LoVo (cell line): ENCODE measurements at regions not wholly inside any gene's neighbourhood (a gene's known extent, or its start where the extent isn't known, plus 50 kb on each side); places are given as distances from the start of the nearest gene placed in this dataset.
"Not testable (repeated sequence)": the region's sequence is repeated elsewhere in the genome, so short reads cannot be mapped to it uniquely, and the experiment has no call there.

Experiments used
- DNase-seq: peaks from one replicate; pipeline ENCODE4 v3.0.0-alpha.2; 2016; ENCODE audit warnings: low spot score

GRCh38 chr2:91571239-91571923 is 2879.9 kb downstream of the RPIA start:
- DNase-seq, result not testable (repeated sequence)

GRCh38 chr2:91573018-91573417 is 2881.5 kb downstream of the RPIA start:
- not testable (repeated sequence) for DNase-seq

DNA sequence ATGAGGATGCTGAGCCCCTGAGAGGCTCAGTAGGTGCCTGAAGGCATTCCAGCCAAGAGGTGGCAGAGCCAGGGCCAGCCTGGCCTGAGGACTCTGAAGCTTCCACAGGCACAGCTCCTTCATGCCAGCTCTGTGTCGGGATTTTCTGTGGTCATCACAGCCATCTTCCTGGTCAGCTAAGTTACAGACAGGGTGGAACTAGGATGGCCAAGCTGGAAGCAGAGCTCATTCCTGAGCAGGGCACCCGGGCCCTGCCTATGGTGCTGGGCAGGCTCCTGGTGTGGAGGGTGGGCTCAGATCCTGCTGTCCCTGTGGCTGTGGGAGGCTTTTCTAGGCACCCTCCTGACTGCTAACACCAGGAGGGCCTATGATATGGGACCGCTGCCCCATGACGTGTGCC is 2882.3 kb downstream of the RPIA start:
- not testable (repeated sequence) for DNase-seq

DNA sequence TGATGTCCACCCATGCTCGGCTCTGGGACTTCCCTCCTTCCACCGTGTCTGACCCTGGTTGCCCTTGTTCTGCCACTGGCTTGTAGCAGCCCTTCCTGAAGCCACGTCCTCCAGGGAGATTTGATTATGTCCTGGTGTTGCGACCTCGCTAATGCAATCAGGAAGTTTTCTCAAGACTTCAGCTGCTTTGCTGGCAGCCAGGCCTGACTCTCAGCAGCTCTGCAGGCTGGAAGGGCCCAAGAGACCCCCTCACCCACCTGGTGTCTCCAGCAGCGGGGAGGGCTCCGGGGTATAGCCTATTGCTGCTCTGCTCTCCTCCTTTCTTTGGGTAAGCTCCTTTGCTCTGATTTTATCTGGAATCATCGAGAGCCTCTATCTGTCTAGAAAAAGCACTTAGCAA is 2882.8 kb downstream of the RPIA start:
- not testable (repeated sequence) for DNase-seq

DNA sequence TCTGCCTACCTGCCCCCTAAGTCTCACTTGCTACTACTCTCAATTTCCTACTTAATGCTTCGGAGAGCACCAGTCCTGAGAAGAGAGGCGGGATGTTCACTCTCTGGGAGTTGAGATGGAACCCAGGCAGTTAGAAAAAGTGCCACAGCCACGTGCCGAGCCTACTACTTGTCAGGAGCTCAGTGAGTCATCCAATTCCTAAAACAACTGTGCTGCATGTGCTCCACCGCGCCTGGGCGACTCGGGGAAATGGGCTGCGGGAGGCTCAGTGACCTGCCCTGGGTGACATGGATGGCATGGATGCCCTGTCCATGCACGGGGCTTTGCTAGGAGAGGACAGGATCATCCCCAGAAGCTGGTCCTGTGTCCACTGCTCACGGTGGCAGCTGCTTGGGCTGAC is 2884.2 kb downstream of the RPIA start:
- DNase-seq, result not testable (repeated sequence)

DNA sequence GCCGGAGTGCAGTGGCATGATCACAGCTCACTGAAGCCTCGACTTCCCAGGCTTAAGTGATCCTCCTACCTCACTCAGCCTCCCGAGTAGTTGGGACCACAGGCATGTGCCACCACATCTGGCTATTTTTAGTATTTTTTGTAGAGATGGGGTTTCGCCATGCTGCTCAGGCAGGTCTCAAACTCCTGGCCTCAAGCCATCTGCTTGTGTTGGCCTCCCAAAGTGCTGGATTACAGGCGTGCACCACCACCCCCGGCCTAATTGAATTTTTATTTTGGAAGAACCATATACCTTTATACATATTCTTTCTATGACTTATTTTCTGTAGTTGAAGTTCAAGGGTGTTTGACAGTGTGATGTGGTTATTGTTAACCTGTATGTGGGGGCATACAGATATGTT is 2885.9 kb downstream of the RPIA start:
- not testable (repeated sequence) for DNase-seq

GRCh38 chr2:91578678-91579077 is 2887.2 kb downstream of the RPIA start:
- DNase-seq, result not testable (repeated sequence)

- not testable (repeated sequence) for DNase-seq
Observed at GRCh38 chr2:91579555-91579954, 2888.1 kb downstream of the RPIA start.

DNA sequence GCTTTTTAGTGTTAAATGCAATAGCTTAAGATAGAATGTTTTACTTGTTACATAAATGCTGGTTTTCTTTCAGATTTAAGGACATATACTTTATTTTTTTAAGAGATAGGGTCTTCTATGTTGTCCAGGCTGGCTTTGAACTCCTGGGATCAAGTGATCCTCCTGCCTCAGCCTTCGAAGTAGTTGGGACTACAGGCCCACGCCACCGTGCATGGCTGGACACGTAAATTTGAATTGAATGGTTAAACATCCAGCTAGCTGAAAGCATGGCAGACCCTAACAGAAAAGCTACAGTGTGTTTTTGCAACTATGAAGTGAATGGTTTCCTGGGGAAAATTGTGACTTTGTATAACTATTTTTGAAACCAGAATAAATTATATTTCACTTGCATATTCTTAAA is 2888.6 kb downstream of the RPIA start:
- DNase-seq, result not testable (repeated sequence)

DNA sequence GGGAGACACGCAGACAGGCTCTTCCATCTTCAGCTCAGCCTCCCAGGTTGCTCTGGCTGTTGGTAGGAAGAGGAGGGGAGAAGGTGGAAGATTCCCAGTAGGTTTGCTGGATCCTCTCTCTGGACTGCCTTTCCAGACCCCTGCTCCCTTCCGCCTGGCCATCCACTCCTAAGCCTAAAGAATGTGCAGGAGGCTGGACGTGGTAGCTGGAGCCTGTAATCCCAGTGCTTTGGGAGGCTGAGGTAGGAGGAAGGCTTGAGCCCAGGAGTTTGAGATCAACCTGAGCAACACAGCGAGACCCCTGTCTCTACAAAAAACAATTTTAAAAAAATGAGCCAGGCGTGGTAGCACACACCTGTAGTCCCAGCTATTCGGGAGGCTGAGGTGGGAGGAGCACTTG is 2895.6 kb downstream of the RPIA start:
- DNase-seq, result not testable (repeated sequence)

DNA sequence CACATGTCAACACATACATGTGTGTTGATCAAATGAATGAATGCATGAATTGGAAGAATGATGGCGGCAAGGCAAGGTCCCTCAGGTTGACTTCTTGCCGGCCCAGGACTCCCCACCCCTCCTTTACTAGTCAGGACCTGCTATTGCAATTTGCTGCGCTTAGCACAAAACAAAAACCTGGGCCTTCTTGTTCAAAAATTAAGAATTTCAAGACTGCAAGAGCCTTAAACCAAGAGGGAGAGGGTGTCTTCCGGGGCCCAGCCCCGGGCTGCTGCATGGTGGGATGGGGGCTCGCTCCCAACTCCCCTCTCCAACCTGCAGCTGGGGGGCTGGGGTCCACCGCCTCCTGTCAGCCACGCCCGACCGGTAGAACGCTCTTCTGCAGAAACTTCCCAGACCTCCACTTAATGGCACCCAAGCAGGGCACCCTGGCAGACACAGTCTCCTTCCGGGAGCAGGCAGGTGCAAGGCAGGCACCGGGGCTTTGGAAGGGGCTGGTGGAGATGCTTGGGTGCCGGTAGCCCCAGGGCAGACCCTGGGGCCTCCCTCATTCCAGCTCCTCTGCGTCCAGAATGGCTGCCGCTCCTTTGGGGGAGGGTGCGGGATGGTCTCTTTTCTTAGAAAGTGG is 2896.5 kb downstream of the RPIA start:
- not testable (repeated sequence) for DNase-seq

- not testable (repeated sequence) for DNase-seq
Observed at GRCh38 chr2:91588782-91589223, 2897.3 kb downstream of the RPIA start.

DNA sequence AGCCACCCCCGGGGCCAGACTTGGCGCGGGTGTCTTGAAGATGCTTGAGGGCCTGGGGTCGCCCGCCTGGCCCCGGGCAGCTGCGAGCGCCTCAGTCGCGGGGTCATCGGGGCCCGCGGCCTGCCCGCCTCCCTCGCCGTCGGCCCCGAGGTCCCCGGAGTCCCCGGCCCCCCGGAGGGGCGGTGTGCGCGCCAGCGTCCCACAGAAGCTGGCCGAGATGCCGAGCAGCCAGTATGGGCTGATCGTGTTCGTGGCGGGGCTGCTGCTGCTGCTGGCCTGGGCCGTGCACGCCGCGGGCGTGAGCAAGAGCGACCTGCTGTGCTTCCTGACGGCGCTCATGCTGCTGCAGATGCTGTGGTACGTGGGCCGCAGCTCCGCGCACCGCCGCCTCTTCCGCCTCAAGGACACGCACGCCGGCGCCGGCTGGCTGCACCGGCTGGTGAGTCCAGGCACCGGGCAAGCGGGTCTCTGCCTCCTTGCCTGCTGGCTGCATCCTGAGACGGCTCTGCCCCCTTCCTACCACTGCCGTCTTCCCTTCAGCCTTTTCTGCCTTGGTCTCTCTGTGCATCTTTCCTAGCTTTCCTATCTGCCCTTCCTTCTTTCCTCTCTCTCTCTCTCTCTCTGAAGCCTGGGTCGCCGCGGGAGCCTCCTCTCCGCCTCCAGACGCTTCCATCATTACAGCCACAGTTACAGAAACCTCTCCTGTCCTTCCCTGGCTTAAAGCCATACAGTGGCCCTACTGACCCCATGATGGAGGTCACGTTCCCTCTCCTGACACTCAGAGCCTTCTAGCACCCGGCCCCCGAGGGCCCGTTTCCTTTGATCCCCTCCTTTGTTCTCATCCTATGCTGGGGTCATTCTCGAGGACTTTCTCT is 2898.2 kb downstream of the RPIA start:
- not testable (repeated sequence) for DNase-seq

DNA sequence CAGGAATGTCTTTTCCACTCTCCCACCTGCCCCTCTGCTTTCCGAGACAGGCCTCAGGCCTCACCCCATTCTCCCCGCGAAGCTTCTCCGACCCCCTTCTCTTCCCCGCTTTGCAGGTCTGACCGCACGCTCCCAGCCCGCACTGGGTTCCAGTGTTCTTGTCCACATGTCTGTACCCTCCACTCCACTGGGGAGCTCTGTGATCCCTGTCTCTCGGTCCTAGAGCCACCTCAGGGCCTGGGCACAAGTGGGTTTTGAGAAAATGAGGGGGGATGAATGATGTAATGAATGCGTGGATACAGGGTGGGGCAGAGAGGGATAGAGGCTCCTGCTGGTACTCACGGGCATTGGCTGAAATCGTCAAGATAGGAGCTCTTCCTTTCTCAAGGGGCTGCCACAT is 2898.9 kb downstream of the RPIA start:
- DNase-seq, result not testable (repeated sequence)

- not testable (repeated sequence) for DNase-seq
Observed at GRCh38 chr2:91591066-91591465, 2899.6 kb downstream of the RPIA start.

DNA sequence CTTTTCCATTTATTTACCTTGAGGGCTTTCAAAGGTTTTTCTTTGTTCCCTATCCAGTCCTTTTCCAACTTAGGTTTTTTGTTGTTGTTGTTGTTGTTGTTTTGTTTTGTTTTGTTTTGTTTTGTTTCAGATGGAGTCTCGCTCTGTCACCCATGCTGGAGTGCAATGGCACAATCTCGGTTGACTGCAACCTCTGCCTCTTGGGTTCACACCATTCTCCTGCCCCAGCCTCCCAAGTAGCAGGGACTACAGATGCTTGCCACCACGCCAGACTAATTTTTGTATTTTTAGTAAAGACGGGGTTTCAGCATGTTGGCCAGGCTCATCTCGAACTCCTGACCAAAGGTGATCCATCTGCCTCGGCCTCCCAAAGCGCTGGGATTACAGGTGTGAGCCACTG is 2906.0 kb downstream of the RPIA start:
- DNase-seq, result not testable (repeated sequence)

DNA sequence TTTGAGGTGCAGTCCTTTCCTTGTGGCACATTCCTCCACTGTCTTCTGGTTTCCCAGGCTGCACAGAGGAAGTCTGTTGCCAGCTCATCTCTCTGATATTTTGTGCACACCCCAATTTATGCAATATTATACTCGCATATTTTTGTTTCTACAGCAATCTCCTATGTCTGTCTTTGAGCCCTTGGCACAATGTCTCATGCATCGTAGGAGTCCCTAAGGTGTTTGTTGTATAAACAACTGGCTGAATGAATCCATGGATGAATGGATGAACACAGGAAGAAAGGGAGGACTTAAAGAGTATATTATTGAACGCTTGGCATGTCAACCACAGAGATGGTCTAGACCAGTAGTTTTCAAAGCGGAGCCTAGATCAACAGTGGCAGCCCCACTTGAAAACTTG is 2907.0 kb downstream of the RPIA start:
- DNase-seq, result not testable (repeated sequence)

GRCh38 chr2:91599000-91599399 is 2907.5 kb downstream of the RPIA start:
- DNase-seq, result not testable (repeated sequence)

DNA sequence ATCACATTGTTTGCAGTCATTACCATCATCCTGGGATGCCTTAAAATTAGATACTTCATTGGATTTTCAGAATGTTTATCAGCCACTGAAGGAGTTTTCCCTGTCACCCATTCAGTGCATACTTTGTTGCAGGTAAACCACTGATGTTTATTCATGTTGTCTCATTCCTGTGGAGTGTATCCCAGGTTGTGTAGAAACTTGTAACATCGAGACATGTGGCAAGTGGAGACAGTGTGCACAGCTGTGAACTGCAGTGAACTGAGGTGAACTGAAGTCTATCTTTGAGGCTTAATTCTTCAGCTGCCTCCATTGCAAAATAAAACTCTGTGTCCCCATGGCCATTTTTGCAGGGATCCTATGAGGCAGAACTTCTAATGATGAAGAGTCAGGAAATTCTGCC is 2911.4 kb downstream of the RPIA start:
- not testable (repeated sequence) for DNase-seq

DNA sequence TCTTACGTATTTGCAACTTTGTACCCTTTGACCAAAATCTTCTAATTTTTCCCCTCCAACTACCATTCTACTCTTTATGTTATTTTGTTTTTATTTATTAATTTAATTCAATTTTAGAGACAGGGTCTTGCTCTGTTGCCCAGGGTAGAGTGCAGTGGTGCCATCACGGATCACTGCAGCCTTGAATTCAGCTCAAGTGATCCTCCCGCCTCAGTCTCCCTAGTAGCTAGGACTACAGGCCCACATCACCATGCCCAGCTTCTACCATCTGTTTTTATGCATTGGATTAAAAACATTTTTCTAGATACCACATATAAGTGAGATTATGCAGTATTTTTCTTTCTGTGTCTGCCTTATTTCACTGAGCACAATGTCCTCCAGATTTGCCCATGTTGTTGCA is 2912.5 kb downstream of the RPIA start:
- not testable (repeated sequence) for DNase-seq

DNA sequence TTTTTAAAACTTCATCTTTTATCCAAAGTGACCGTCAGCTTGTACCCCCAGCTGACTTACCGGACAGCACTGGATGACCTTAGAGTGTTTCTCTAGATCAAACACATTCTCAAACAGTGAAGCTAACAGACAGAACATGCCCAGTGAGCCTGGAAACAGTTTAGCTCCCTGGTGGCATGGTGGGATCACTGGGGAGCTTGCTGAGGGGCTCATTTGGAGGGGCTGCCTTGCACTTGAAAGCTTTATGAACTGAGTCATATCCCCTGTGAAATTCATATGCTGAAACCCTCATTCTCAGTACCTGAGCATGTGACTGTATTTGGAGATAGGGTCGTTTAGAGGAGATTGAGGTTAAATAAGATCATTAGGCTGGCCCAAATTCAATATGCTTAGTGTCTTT is 2913.2 kb downstream of the RPIA start:
- not testable (repeated sequence) for DNase-seq

DNA sequence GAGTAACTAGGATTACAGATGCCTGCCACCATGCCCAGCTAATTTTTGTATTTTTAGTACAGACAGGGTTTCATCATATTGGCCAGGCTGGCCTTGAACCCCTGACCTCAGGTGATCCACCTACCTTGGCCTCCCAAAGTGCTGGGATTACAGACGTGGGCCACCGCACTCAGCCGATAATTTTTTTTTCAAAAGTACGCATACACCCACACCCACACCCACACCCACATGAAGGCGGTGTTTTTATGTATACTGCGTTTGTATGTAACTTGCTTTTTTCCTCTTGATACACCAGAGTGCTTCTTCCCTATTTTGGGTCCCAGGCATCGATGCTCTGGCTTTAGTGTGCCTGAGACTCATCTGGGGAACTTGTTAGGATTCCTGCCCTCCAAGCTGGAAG is 2932.3 kb downstream of the RPIA start:
- not testable (repeated sequence) for DNase-seq

GRCh38 chr2:91628471-91628870 is 2937.0 kb downstream of the RPIA start:
- not testable (repeated sequence) for DNase-seq
